Activated CD4-positive, alpha-beta T cell treated with anti-CD3 and anti-CD28 coated beads, Interleukin-2, amount 50 U/mL, for 16 hours (primary cell): ENCODE measurements at regions not wholly inside any gene's neighbourhood (a gene's known extent, or its start where the extent isn't known, plus 50 kb on each side); places are given as distances from the start of the nearest gene placed in this dataset.

ENCODE experiments used
- DNase-seq: peaks from one replicate; pipeline ENCODE4 v3.0.0-alpha.2; 2020

GRCh38 chr4:167509551-167509950 lies 275.3 kb upstream of the SPOCK3 start:
- DNase-seq = no peak

DNA sequence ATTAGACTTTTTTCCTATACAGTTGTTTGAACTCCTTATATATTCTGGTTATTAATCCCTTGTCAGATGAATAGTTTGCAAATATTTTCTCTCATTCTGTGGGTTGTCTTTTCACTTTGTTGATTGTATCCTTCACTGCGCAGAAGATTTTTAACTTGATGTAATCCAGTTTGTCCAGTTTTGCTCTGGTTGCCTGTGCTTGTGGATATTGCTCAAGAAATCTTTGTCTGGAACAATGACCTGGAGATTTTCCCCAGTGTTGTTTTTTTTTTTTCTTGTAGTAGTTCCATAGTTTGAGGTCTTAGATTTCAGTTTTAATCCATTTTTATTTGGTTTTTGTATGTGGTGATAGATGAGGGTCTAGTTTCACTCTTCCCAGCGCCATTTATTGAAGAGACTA lies 289.8 kb upstream of the SPOCK3 start:
- no peak for DNase-seq

- no peak for DNase-seq
These were observed 303.5 kb upstream of the SPOCK3 start for GRCh38 chr4:167537761-167538160.

- DNase-seq = no peak
These were observed 307.0 kb upstream of the SPOCK3 start for GRCh38 chr4:167541286-167541685.

- no peak for DNase-seq
These were observed 310.1 kb upstream of the SPOCK3 start for GRCh38 chr4:167544391-167544790.

DNA sequence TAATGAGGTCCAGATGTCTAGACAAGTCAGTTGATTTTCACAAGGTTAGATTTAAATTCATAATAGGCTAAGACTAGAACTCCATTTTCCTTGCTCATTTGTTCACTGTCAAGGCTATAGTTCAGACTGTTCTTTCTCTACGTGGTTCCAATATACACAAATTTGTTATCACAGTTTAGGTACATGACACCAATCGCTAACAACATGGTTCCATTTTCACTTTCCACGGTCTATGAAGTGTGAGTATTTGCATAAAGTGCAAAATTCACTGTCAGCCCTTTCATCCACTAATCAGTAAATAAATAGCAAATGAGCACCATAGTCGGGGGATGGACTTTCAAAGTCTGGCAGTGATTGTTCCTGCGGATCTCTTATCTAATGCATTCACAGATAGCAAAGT lies 315.7 kb upstream of the SPOCK3 start:
- no peak for DNase-seq

DNA sequence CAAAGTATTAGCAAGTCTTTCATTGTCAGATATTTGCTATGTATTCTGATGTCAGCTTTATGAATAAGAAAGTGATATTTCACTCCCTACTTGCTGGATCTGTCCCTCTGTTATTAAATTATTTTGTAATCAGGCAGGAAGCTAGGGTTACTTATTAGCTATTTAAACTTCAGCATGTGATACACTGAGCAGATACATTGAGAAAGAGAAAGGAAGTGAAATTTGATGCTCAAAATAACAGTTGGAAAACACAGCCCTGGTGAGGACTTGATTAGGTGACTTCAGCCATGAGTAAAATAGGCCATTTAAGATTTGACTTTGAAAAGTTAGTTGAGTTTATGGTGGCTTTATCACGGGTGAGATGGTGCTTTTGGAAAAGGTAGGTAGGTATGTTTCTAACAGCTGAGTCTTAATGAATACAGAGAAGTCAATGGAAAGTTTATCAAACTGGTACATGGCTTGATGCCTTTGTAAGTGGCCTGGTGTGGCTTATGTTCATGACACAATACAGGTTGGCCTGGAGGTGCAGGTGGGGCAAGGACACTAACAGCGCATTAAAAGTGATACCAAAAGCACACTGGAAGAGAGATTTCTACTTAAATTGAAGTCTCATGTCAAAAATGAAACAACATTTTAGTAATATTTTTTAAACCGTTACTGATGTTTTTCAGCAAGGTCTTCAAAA lies 321.2 kb upstream of the SPOCK3 start:
- no peak for DNase-seq

- no peak for DNase-seq
These were observed 344.6 kb upstream of the SPOCK3 start for GRCh38 chr4:167578906-167579305.

GRCh38 chr4:167581449-167581965 lies 347.2 kb upstream of the SPOCK3 start:
- no peak for DNase-seq

- no peak for DNase-seq
These were observed 353.1 kb upstream of the SPOCK3 start for GRCh38 chr4:167587361-167587760.

DNA sequence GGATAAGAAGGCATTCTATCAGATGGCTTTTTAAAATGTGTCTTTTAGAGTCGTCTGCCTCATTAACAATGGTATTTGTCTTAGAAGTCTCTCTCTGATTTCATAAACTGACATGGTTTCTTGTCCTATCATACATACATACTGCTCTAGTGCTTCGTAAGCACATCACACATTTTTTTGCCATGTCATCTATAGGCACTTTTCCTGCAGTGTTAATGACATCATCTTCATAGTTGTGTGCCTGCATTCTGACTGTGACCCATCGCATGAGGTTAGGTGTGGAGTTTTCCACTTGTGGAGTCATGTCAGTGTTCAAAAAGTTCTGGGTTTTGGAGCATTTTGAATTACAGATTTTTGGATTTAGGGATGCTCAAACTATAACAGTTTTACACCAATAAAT lies 361.6 kb upstream of the SPOCK3 start:
- no peak for DNase-seq

- no peak for DNase-seq
These were observed 367.9 kb upstream of the SPOCK3 start for GRCh38 chr4:167602157-167602556.

- no peak for DNase-seq
These were observed 372.3 kb upstream of the SPOCK3 start for GRCh38 chr4:167606551-167606950.

DNA sequence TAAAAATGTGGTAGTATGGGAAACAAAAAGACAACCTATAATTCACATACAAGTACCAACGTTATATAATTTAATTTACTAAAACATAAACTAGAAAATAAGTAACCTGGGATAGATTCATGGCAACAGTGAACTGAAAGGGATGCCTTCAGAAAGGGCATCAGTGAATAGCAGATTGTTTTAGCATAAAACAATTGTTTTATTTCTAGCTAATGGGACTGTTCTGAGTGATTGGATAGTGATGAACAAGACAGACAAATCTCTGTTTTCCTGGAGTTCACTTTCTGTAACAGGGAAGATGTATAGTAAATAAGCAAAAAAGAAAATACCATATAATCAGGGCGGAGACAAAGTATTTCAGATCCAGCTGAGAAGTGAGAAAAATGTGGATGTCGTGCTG lies 379.1 kb upstream of the SPOCK3 start:
- DNase-seq = no peak

GRCh38 chr4:167614866-167615265 lies 380.6 kb upstream of the SPOCK3 start:
- DNase-seq = no peak

GRCh38 chr4:167616476-167616875 lies 382.2 kb upstream of the SPOCK3 start:
- no peak for DNase-seq

DNA sequence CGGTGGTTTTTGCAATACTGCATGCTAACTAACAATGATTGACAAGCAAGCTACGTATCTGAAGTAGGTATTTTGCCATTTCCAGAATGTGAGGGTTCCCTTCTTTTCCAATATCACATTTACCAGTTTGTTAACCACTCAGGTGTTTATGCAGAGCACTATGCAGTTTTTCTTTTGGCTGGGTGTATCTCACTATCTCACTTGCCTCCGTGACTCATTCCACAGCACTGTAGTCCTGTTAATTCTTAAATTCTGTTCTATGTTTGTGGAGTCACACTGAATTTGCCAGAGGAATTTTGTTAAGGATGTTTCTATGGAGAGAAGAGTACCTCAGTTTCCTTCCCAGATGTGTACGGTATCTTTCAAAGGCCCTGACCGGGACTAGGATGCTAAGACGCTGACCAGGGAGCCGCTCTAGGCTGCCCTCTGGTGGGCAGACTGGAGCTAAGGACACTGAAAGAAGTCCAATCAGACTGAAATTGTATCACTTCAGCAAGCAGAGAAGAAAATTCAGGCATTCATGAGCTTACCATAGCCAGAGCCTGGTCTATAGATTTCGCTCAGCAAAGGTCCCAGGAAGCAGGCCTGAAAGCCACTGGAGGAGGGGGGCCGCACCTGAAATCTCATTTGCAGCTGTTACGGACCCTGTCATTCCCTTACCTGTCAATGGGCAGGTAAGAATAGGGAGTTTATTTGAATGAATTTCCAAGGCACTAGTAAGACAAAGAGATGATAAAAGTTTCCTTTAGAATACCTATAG lies 388.4 kb upstream of the SPOCK3 start:
- peak; percentile 53 for DNase-seq

DNA sequence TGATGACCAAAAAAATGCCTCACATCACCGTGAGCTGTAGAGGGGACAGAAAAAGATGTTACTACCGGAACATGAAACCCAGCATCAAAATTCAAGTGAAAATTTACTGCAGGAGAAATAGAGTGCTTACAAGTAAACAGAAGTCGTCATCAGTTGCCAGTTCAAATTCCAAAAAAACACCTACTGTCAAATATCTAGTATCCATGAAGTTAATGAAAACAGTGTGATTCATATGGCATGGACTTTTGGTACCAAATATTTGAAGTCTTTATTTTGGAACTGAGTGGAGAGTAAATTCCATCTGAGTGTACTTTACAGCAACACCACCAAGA lies 388.9 kb upstream of the SPOCK3 start:
- DNase-seq = no peak

DNA sequence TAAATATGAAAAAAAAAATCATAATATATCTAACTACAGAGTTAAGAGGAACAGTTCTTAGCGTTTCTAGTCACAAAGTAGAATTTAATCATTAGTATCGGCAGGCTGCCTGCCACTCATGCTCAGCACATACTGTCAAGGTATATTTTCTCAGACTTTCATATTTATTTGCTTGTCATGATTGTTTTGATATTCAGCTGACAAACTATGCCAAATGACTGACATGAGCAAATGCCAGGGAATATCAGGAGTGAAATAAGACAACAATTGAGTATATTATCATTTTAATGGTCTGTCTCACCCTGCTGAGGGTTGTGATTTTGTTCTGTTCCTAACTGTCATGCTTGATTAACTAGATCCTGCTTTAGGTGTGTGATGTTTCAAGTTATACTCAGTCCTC lies 395.0 kb upstream of the SPOCK3 start:
- no peak for DNase-seq

DNA sequence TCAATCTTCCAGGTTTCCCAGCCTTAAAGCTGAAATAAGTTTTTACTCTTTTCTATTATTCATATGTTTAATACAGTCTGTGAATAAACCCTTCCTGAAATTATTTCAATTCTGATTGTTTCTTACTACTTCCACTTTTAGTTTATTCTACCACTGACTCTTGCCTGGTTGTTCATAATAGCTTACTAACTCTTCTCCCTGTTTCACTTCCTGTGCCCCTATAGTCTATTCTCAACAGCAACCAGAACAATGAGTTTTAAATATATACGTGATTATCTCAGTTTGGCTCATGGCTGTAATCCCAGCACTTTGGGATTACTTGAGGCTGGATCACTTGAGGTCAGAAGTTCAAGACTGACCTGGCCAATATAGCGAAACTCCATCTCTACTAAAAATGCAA lies 408.0 kb upstream of the SPOCK3 start:
- DNase-seq = no peak

DNA sequence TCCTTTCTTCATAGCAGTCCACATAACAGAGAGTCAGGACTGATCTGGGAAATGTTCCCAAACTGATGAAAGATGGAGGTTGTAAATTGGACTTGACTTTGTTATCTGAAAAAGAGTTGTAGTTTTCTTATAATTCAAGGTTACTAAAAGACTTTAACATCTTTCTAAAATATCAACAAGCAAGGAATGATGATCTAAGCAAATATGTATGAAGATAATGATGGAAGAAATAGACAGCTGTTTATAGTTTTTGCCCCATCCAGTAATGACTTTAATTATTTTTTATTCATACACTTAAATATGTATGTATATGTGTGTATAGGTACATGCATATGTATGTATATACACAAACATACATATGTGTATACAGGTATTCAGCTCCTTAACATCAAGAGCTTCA lies 411.1 kb upstream of the SPOCK3 start:
- no peak for DNase-seq

GRCh38 chr4:167652267-167652666 lies 418.0 kb upstream of the SPOCK3 start:
- DNase-seq = no peak

DNA sequence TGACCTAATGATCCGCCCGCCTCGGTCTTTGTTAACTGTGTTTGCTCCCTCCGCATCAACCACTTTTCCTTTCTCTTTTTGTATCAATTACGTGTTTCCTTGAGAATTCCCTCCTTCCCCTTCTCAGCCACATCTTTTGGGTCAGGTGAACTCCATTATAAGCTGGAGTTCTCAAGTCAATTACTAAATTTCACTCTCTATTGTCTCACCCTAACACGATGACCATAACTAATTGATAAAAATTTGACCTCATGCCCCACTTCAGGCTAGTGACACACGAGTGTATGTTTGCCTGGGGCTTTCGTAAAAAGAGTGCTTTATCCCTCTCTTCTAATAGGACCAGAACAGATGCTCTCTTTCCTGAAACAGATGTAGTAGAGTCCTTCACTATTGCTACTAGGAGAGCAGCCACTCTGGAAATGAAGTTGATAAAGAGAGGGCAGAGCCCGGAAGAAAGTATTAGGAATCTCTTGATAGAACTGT lies 403.6 kb upstream of the ANXA10 start:
- DNase-seq = no peak

- no peak for DNase-seq
These were observed 389.9 kb upstream of the ANXA10 start for GRCh38 chr4:167702391-167702790.

GRCh38 chr4:167711517-167711916 lies 380.8 kb upstream of the ANXA10 start:
- DNase-seq = no peak
